ENCODE measurements at regions not wholly inside any gene's neighbourhood (a gene's known extent, or its start where the extent isn't known, plus 50 kb on each side); places are given as distances from the start of the nearest gene placed in this dataset.

GRCh38 chr21:24450119-24450518 is 1157.2 kb downstream of the MRPL39 start:
- TF ChIP-seq CTCF (optimal IDR thresholded peaks at IDR 0.05 in 1 of 3, IDR thresholded peaks at IDR 0.05 in 1 of 3, conservative IDR thresholded peaks at IDR 0.05 in 1 of 3; ENCODE audit: extremely low read depth in 1 of 3, insufficient read depth in 2 of 3, low read length in 3 of 3) = no peak
- TF ChIP-seq EZH2 (IDR thresholded peaks at IDR 0.05; ENCODE audit: low read length) = no peak

Measured in keratinocyte (primary cell).